HG03095 (cell line): ENCODE measurements at regions not wholly inside any gene's neighbourhood (a gene's known extent, or its start where the extent isn't known, plus 50 kb on each side); places are given as distances from the start of the nearest gene placed in this dataset.
"Not testable (repeated sequence)": the region's sequence is repeated elsewhere in the genome, so short reads cannot be mapped to it uniquely, and the experiment has no call there.

Experiments used
- ATAC-seq: cut with Tn5 transposase; IDR thresholded peaks from one replicate; pipeline ENCODE4 v1.9.1; 2021; ENCODE audit warnings: moderate library complexity; ENCODE audit not compliant: unreplicated experiment

GRCh38 chr6:135644394-135644793 lies 146.9 kb upstream of the AHI1 start:
- ATAC-seq, result no peak

GRCh38 chr6:135647521-135647920 lies 150.0 kb upstream of the AHI1 start:
- no peak for ATAC-seq

GRCh38 chr6:135651964-135652755 lies 154.6 kb upstream of the AHI1 start:
- ATAC-seq, result peak; percentile 96

GRCh38 chr6:135655055-135655454 lies 157.5 kb upstream of the AHI1 start:
- ATAC-seq, result no peak

GRCh38 chr6:135657207-135657606 lies 159.7 kb upstream of the AHI1 start:
- no peak for ATAC-seq

GRCh38 chr6:135658481-135658880 lies 160.9 kb upstream of the AHI1 start:
- no peak for ATAC-seq

- no peak for ATAC-seq
These were observed 161.4 kb upstream of the AHI1 start for GRCh38 chr6:135658916-135659315.

GRCh38 chr6:135664527-135664926 lies 167.0 kb upstream of the AHI1 start:
- no peak for ATAC-seq

- no peak for ATAC-seq
These were observed 168.4 kb upstream of the AHI1 start for GRCh38 chr6:135665935-135666334.

GRCh38 chr6:135667691-135668455 lies 170.3 kb upstream of the AHI1 start:
- ATAC-seq, result no peak

- ATAC-seq, result no peak
These were observed 174.7 kb upstream of the AHI1 start for GRCh38 chr6:135672256-135672655.

GRCh38 chr6:135673501-135674309 lies 176.2 kb upstream of the AHI1 start:
- ATAC-seq, result no peak

GRCh38 chr6:135675026-135675425 lies 176.5 kb upstream of the PDE7B start:
- no peak for ATAC-seq

GRCh38 chr6:135675862-135676261 lies 175.6 kb upstream of the PDE7B start:
- ATAC-seq, result no peak

- ATAC-seq, result no peak
These were observed 170.3 kb upstream of the PDE7B start for GRCh38 chr6:135680964-135681913.

GRCh38 chr6:135686784-135687301 lies 164.7 kb upstream of the PDE7B start:
- ATAC-seq, result no peak

GRCh38 chr6:135688476-135688875 lies 163.0 kb upstream of the PDE7B start:
- ATAC-seq, result not testable (repeated sequence)

- ATAC-seq, result no peak
These were observed 159.1 kb upstream of the PDE7B start for GRCh38 chr6:135692426-135692825.

- ATAC-seq, result no peak
These were observed 157.6 kb upstream of the PDE7B start for GRCh38 chr6:135693811-135694370.

GRCh38 chr6:135699705-135700104 lies 151.8 kb upstream of the PDE7B start:
- no peak for ATAC-seq
